Muscle of arm (tissue), 1 donor: ENCODE measurements at regions not wholly inside any gene's neighbourhood (a gene's known extent, or its start where the extent isn't known, plus 50 kb on each side); places are given as distances from the start of the nearest gene placed in this dataset.
A peak's percentile ranks its signal among the peaks of the same experiment; 100 is the strongest.

Experiments
- DNase-seq: peaks from one replicate; pipeline ENCODE4 v3.0.0-alpha.2; 2013

- no peak for DNase-seq
Measured at GRCh38 chr6:14903176-14904038, 342.5 kb upstream of the JARID2 start.

- no peak for DNase-seq
Measured at GRCh38 chr6:14905201-14905600, 340.7 kb upstream of the JARID2 start.

GRCh38 chr6:14906621-14907020 lies 339.2 kb upstream of the JARID2 start:
- DNase-seq, result no peak

GRCh38 chr6:14910692-14911547 lies 334.9 kb upstream of the JARID2 start:
- DNase-seq, result no peak

GRCh38 chr6:14912226-14912625 lies 333.6 kb upstream of the JARID2 start:
- DNase-seq, result no peak

- DNase-seq, result no peak
Measured at GRCh38 chr6:14912706-14913105, 333.2 kb upstream of the JARID2 start.

GRCh38 chr6:14913931-14914330 lies 331.9 kb upstream of the JARID2 start:
- no peak for DNase-seq

GRCh38 chr6:14915888-14916832 lies 329.7 kb upstream of the JARID2 start:
- DNase-seq, result no peak

- DNase-seq, result no peak
Measured at GRCh38 chr6:14917109-14917910, 328.6 kb upstream of the JARID2 start.

GRCh38 chr6:14918200-14918907 lies 327.5 kb upstream of the JARID2 start:
- DNase-seq, result no peak

- no peak for DNase-seq
Measured at GRCh38 chr6:14919038-14919670, 326.7 kb upstream of the JARID2 start.

GRCh38 chr6:14920276-14920675 lies 325.6 kb upstream of the JARID2 start:
- no peak for DNase-seq

- peak; percentile 26 for DNase-seq
Measured at GRCh38 chr6:14921170-14921569, 324.7 kb upstream of the JARID2 start.

- DNase-seq, result peak; percentile 23
Measured at GRCh38 chr6:14921878-14922671, 323.8 kb upstream of the JARID2 start.

- no peak for DNase-seq
Measured at GRCh38 chr6:14922706-14923460, 323.0 kb upstream of the JARID2 start.

GRCh38 chr6:14924126-14925024 lies 321.5 kb upstream of the JARID2 start:
- peak; percentile 47 for DNase-seq
